Stimulated activated naive CD8-positive, alpha-beta T cell treated with anti-CD3 and anti-CD28 coated beads, Interleukin-15, Interleukin-2, amounts not matched to agents 100 ng/mL and 50 ng/mL, for 24 hours (primary cell): ENCODE measurements at regions not wholly inside any gene's neighbourhood (a gene's known extent, or its start where the extent isn't known, plus 50 kb on each side); places are given as distances from the start of the nearest gene placed in this dataset.
"Not testable (repeated sequence)": the region's sequence is repeated elsewhere in the genome, so short reads cannot be mapped to it uniquely, and the experiment has no call there.

Experiments
- H3K27ac Mint-ChIP-seq: one replicate; pipeline ENCODE4 v1.8.0; 2021; ENCODE audit warnings: mild to moderate bottlenecking, mixed read lengths
- H3K27me3 Mint-ChIP-seq: one replicate; pipeline ENCODE4 v1.8.0; 2021; ENCODE audit warnings: mixed read lengths
- H3K36me3 Mint-ChIP-seq: one replicate; pipeline ENCODE4 v1.8.0; 2021; ENCODE audit warnings: low read depth, mixed read lengths
- H3K4me1 Mint-ChIP-seq: one replicate; pipeline ENCODE4 v1.8.0; 2021; ENCODE audit warnings: low read depth, mixed read lengths
- H3K4me3 Mint-ChIP-seq: one replicate; pipeline ENCODE4 v1.8.0; 2021; ENCODE audit warnings: mild to moderate bottlenecking, mixed read lengths
- H3K9me3 Mint-ChIP-seq: one replicate; pipeline ENCODE4 v1.8.0; 2021; ENCODE audit warnings: mixed read lengths

DNA sequence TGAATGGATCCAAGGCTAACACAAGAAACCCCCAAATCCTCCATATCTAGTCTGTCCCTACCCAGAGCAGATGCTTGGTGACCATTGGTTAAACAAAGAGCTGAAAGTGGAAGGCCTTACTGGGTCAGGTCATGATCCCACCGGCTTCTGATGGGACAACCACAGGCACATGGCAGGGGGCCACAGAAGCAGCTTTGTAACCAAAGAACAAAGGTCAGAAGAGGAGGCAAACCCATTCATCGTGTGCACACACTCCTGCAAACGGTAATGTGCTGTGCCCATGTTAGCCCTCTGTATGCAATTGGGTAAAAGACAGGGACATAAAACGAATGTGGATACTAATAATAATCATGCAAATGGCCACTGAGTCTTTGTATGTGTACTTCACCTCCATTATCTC lies 133.3 kb upstream of the SLC6A11 start:
- no peak overlapping the region for H3K27ac Mint-ChIP-seq
- H3K9me3 Mint-ChIP-seq = no peaks in the 10 kb centered on the region
- H3K4me3 Mint-ChIP-seq = no peak overlapping the region
- H3K4me1 Mint-ChIP-seq = no peaks in the 10 kb centered on the region
- H3K27me3 Mint-ChIP-seq = peaks cover 3% of the 10 kb centered on the region
- no peaks in the 10 kb centered on the region for H3K36me3 Mint-ChIP-seq

DNA sequence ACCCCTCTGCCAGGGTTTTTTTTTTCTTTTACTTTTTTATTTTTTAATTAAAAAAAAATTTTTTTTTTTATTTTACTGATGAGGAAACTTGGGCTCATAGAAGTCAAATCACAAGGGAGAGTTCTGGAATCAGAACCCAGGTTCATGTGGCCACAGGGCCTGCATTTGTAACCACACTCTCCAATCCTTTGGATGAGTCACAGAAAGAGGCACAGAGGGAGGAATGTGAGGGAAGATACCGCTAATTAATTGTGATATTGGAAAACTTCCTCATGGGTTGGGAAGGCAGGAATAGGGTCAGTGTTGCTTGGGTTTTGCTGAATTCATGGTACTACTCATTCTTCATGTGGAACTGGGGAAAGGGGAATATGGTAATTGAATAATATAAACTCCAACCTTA lies 132.9 kb upstream of the SLC6A11 start:
- no peaks in the 10 kb centered on the region for H3K9me3 Mint-ChIP-seq
- H3K36me3 Mint-ChIP-seq = no peaks in the 10 kb centered on the region
- peaks cover 3% of the 10 kb centered on the region for H3K27me3 Mint-ChIP-seq
- H3K4me3 Mint-ChIP-seq = no peak overlapping the region
- no peaks in the 10 kb centered on the region for H3K4me1 Mint-ChIP-seq
- no peak overlapping the region for H3K27ac Mint-ChIP-seq

DNA sequence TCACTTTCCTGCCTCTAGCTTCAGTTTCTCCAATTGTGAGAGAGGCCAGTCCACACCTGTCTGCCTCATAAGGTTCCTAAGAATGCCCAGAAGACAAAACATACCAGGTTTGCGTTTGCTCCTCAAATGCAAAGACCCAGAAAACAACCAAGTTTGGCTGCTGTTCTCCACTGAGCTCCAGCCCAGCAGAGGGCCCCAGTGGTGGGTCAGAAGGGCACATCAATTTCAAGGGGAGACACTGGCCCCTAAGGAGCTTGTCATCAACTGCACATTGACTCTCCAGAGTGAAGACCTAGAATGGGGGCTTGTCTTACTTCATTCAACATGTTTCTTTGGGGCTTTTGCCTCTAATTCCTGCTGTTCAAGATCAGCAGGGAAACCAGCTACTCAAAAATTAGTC lies 127.9 kb upstream of the SLC6A11 start:
- Mint-ChIP-seq H3K4me3 (no peak overlapping the region), H3K27ac (no peak overlapping the region), H3K36me3 (no peaks in the 10 kb centered on the region), H3K4me1 (no peaks in the 10 kb centered on the region), H3K27me3 (peaks cover 3% of the 10 kb centered on the region), H3K9me3 (no peaks in the 10 kb centered on the region)

DNA sequence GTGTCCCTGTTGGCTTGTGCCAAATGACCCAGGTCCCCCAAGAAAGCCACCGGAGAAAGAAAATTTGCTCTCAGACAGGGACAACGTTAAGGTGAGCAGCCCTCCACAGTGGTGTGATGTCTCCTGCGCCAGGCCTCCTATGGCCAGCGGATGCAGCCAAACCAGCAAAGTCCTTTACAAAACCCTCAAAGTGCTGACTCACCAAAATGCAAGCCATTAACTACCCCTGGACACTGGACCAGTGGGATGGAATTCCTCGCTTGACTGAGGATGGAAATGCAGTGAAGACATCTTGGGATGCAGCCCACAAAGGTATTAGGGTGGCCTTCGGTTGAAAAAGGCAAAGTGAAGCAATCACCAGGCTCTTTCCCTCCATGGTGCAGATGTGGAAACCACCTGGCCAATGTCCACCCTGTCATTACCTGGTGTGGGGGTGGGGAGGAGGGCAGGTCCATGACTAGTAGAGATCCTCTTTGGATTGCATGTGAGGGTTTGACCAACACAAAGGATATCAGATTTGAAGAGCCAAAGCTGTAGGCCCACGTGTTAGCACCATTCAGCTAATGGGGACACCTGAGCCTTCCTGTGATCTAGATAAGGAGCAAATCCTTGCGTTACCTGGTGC lies 127.4 kb upstream of the SLC6A11 start:
- Mint-ChIP-seq H3K4me3 (no peak overlapping the region), H3K36me3 (no peaks in the 10 kb centered on the region), H3K27me3 (peaks cover 3% of the 10 kb centered on the region), H3K4me1 (no peaks in the 10 kb centered on the region), H3K27ac (no peak overlapping the region), H3K9me3 (no peaks in the 10 kb centered on the region)

DNA sequence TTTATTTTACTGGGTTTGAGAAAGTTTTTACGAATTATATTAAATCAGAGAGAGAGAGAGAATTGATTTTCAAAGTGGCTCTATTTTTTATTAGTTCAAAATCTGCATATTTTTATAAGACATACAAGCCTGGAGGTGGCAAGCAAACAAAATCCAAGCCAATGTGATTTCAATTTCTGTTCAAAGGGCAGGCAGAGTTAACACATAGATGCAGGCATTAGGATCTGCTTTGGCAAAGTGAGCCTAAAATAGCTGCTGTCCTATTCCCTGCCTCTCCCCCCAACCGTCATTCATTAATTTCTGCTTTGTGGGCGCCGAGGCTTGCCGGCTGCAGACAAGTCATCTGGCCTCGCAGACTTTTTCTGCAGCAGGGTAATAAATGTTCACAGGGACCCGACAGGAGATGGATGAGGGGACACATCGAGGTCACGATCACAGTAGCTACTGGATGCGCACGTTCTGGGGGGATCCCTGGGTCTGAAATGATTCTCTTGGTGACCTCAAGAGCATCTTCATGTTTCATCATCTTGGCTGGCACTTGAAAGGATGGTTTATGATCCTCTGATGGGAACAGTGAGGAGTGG lies 123.9 kb upstream of the SLC6A11 start:
- no peaks in the 10 kb centered on the region for H3K36me3 Mint-ChIP-seq
- no peaks in the 10 kb centered on the region for H3K9me3 Mint-ChIP-seq
- H3K27ac Mint-ChIP-seq = no peak overlapping the region
- H3K27me3 Mint-ChIP-seq = peaks cover 6% of the 10 kb centered on the region
- H3K4me1 Mint-ChIP-seq = no peaks in the 10 kb centered on the region
- H3K4me3 Mint-ChIP-seq = no peak overlapping the region

DNA sequence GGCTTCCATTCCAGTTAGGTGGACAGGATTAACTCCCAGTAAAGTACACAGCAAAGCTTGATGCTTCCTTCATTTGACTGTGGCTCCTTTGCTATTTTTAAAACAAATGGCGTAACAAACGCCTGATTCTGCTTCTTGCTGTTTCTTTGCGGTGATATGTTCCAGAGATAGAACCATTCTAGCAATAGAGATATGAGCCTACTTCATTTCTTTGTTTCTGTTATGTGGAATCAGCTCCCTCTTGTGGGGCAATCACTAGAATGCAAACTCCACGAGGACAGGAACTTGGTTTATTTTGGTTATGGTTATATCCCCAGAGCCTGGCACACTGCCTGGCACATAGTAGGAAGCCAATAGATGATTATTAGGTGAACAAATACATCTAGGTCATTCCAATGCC lies 122.6 kb upstream of the SLC6A11 start:
- H3K4me1 Mint-ChIP-seq = no peaks in the 10 kb centered on the region
- peaks cover 17% of the 10 kb centered on the region for H3K27me3 Mint-ChIP-seq
- no peaks in the 10 kb centered on the region for H3K36me3 Mint-ChIP-seq
- H3K4me3 Mint-ChIP-seq = no peak overlapping the region
- H3K9me3 Mint-ChIP-seq = no peaks in the 10 kb centered on the region
- H3K27ac Mint-ChIP-seq = no peak overlapping the region

DNA sequence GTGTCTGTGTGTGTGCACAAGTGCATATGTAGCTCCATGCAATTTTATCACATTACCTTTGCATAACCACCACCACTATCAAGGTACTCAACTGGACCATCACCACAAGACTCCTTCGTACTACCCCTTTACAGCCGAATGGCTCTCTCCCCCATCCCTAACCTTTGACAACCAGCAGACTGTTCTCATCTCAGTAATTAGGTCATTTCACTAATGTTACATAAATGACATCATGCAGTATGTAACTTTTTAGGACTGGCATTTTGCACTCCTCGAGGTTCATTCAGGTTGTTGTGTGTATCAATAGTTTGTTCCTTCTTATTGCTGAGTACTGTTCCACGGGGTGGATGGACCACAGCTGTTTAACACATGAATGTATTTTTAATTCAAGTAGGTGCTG lies 121.8 kb upstream of the SLC6A11 start:
- H3K4me3 Mint-ChIP-seq = no peak overlapping the region

DNA sequence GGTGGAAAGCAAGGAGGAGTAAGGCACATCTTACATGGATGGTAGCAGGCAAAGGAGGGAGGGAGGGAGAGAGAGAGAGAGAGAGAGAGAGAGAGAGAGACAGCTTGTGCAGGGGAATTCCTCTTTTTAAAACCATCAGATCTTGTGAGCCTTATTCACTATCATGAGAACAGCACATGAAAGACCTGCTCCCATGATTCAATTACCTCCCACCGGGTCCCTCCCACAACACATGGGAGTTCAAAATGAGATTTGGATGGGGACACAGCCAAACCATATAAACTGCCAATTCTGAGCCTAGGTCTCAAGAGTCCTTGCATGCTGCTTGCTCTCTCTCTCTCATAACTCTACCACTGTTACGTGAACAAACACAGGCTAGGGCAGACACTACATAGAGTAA lies 120.8 kb upstream of the SLC6A11 start:
- not testable (repeated sequence) for H3K27ac Mint-ChIP-seq, H3K36me3 Mint-ChIP-seq, H3K9me3 Mint-ChIP-seq, H3K4me3 Mint-ChIP-seq, H3K4me1 Mint-ChIP-seq
- H3K27me3 Mint-ChIP-seq = peaks cover 26% of the 10 kb centered on the region

More for the DNA sequence above, 121.8 kb upstream of the SLC6A11 start:
- Mint-ChIP-seq H3K27me3 (peaks cover 21% of the 10 kb centered on the region), H3K36me3 (no peaks in the 10 kb centered on the region), H3K9me3 (no peaks in the 10 kb centered on the region), H3K27ac (no peak overlapping the region), H3K4me1 (no peaks in the 10 kb centered on the region)

DNA sequence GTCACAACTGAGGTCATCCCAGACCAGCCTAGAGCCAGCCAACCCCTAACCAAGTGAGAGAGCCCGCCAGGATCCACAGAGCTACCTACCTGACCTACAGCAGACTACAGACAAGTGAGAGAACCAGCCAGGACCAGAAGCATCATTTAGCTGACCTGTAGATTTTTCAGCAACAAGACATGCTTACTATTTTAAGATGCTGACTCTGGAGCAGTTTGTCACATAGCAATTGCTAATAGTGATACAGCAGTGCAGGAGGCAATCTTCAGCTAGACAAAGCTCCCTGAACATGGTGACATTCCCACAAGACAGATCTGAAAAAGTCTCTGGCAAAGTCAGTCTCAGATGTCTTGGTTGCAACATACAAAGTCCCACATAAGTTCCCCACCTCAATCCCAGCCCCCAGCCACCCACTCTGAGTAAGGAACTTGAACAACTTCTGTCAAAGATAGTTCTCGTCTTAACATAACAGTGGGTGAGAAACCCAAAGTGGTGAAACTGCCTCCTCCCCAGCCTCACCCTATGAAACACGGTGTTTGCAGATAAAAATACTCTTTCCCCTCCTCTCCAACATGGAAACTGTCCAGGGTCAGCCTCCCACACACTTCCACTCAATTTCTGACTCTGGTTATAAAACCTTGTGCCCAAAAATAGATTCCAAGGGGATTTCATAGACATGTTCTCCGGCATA lies 120.3 kb upstream of the SLC6A11 start:
- peaks cover 30% of the 10 kb centered on the region for H3K27me3 Mint-ChIP-seq
- no peaks in the 10 kb centered on the region for H3K9me3 Mint-ChIP-seq
- H3K36me3 Mint-ChIP-seq = no peaks in the 10 kb centered on the region
- no peak overlapping the region for H3K27ac Mint-ChIP-seq
- no peak overlapping the region for H3K4me3 Mint-ChIP-seq
- H3K4me1 Mint-ChIP-seq = no peaks in the 10 kb centered on the region

DNA sequence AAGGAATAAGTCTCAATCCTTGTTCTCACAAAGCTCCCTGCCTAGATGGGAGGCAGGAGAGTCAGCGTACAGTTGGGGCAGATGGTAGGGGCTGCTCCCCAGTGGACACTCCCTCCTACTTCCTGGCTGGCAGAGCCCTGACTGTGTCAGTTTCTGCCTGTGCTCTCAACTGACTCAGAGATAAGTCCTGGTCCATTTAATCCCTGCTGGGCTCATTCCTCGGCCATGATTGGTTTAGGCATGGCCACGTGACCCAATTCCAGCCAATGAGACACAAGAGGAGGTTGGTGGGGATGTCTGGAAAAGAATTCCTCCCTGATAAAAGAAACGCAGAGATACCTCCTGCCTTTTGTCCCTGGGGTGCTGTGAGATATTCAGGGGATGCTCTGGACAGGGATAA lies 118.1 kb upstream of the SLC6A11 start:
- H3K27ac Mint-ChIP-seq = no peak overlapping the region
- peaks cover 47% of the 10 kb centered on the region for H3K27me3 Mint-ChIP-seq
- H3K4me3 Mint-ChIP-seq = no peak overlapping the region
- H3K9me3 Mint-ChIP-seq = no peaks in the 10 kb centered on the region
- no peaks in the 10 kb centered on the region for H3K4me1 Mint-ChIP-seq
- H3K36me3 Mint-ChIP-seq = no peaks in the 10 kb centered on the region

DNA sequence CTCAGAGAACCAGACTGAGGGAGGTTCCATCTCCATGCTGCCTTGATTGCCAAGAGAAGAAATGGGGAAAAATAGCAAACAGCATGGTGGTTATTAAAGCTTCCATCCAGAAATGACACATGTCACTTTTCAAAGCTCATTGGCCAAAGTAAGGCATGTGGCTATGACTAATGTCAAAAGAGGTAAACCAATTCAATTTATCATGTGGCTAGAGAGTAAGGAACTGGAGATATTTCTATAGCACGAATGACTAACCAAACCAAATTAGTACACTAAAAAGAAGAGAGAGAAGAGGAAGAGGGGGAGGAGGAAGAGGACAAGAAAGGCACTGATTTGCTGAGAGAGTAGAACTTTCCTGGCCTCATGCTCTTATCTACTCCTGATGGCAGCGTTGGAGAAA lies 115.2 kb upstream of the SLC6A11 start:
- Mint-ChIP-seq H3K27ac (no peak overlapping the region), H3K36me3 (no peaks in the 10 kb centered on the region), H3K9me3 (no peaks in the 10 kb centered on the region), H3K4me3 (no peak overlapping the region), H3K27me3 (peaks cover 69% of the 10 kb centered on the region), H3K4me1 (no peaks in the 10 kb centered on the region)

DNA sequence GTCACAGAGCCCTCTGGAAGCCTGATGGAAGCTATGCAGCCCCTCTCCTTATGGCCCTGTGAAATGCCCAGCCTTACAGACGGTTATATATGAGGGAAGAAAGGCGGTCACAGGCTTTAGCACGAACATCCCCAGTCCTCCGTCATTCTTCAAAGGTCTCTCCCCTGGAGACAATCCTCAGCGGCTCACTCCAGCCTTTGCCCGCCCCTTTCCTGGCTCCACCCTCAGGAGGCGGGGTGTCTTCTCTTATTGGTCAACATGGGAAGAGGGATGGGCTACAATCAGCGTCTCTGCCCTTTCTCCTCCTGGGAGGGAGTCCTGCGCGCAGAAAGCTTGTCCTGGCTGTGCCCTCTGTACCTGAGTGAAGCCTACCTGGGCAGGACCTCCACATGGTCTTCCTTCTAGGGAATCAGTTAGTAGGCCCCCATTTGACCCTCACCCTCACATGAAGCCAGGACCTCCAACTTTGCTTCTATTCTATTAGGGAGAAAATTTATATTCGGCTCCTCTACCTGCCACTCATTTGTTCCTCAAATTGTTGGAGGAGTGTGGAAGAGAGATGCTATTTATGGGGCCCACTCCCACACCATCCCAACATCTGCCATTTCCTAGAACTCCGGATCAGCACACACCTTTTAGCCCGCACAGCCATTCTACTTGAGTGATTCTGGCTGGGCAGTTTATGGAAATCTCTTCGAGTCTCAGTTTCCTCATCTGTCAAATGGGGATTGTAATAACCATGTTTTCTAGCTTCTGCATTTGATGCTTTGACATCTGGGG lies 112.9 kb upstream of the SLC6A11 start:
- Mint-ChIP-seq H3K4me1 (peaks cover 4% of the 10 kb centered on the region), H3K27me3 (peaks cover 73% of the 10 kb centered on the region), H3K36me3 (no peaks in the 10 kb centered on the region), H3K9me3 (no peaks in the 10 kb centered on the region), H3K27ac (no peak overlapping the region), H3K4me3 (no peak overlapping the region)

DNA sequence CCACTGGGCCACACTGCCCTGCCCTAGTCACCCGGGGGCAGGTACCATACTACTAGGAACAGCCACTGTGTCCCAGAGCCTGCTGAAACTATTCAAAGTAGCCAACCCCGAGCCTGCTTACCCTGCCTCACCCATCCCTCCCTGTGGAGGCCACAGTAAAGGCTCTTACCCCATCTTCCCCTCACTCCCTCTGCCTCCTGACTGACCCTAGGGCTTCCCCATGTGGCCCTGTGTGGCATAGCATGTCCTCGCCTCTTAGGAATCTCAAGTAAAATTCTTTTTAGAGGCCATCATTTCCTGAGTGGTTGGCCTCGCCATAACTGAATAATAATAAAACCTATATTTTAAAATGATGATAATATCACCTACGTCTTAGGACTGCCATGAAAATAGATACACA lies 112.2 kb upstream of the SLC6A11 start:
- H3K27me3 Mint-ChIP-seq = peaks cover 76% of the 10 kb centered on the region

DNA sequence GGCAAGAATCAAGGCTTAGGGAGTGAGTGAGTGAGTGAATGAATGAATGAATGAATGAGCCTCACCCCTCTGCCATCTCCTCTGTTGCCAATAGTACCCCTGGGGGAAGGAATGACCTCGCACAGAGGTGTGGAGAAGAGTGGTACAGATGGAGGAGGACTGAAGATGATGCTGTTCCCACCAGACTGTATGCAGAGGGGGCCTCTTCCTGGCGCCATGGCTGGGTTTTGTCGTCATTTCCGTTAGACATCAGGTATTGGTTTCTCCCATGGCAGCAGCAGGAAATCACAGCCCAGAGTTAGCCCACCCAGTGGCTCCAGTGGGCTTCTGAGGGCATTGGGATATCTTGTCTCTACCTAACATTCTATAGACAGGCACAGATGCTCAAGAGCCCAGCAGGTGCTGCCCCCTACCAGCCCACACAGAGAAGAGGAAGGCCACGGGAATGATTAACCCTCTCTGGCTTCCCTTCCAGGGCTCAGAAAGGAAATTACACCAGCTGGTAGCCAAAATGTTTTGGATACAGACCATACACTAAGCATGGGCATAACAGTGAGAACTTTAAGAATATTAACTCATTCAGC lies 109.8 kb upstream of the SLC6A11 start:
- Mint-ChIP-seq H3K4me1 (peaks cover 4% of the 10 kb centered on the region), H3K27ac (no peak overlapping the region), H3K36me3 (no peaks in the 10 kb centered on the region), H3K9me3 (no peaks in the 10 kb centered on the region), H3K27me3 (peaks cover 82% of the 10 kb centered on the region), H3K4me3 (no peak overlapping the region)

More for the DNA sequence above, 112.2 kb upstream of the SLC6A11 start:
- Mint-ChIP-seq H3K4me3 (no peak overlapping the region), H3K9me3 (no peaks in the 10 kb centered on the region), H3K36me3 (no peaks in the 10 kb centered on the region), H3K27ac (no peak overlapping the region), H3K4me1 (peaks cover 4% of the 10 kb centered on the region)
